Left colon (tissue), 2 donors: ENCODE measurements at regions not wholly inside any gene's neighbourhood (a gene's known extent, or its start where the extent isn't known, plus 50 kb on each side); places are given as distances from the start of the nearest gene placed in this dataset.
"Not testable (repeated sequence)": the region's sequence is repeated elsewhere in the genome, so short reads cannot be mapped to it uniquely, and the experiment has no call there.

Source experiments
- ATAC-seq: fragments of 200-7000 bp; cut with Tn5 transposase; one replicate; pipeline ENCODE4 v1.9.1; 2020; ENCODE audit warnings: mild to moderate bottlenecking, moderate library complexity
- DNase-seq, 2 donors: peaks; one replicate each; pipeline ENCODE4 v3.0.0-alpha.2; 2020
- intact Hi-C, 2 donors: fragments of 100-400 bp; cut with DNase I in 1 of 2; cut with micrococcal nuclease in 1 of 2; formaldehyde crosslinking; loops; one replicate each; pipeline versions ENCODE4 v1.11.2 to v1.14.0; 2022; cut with DNase I, micrococcal nuclease
- donor health status: DM: no; HTN: no; CAD: no.
- donor health status: DM: yes; HTN: yes; CAD: no.

DNA sequence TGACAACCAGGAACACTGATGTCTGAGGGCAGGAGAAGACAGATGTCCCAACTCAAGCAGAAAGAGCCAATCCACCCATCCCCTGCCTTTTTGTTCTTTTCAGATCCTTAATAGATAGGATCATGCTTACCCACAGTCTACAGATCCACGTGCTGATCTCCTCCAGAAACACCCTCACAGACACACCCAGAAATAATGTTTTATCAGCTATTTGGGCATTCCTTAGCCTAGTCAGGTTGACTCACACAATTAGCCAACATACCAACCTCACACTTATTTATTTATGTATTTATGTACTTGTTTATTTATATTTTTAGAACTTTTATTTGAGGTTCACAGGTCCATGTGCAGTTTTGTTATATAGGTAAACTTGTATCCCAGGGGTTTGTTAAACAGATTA is 151.5 kb upstream of the IL12B start:
- intact Hi-C loops: no loop called here
- DNase-seq (no peak), ATAC-seq (no peak)

DNA sequence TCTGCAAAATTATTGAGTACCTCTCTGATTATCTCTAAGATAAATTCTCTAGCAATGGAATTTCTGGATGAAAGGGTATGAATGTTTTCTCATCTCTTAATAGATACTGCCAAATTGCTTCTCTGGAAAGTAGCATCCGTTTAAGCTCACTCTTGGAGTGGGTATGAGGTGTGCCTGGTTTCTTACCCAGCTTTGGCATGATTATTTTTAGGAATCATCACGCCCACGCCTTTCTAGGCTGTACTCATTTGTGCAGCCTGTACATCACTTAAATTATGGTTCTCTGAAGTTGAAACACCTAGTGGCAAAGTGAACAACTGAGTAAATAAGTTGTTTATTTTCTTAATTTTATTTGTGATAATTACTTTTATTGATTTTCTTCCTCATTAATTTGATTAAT is 156.5 kb upstream of the IL12B start:
- ATAC-seq (no peak), DNase-seq (no peak)
- intact Hi-C loops: no loop called here

DNA sequence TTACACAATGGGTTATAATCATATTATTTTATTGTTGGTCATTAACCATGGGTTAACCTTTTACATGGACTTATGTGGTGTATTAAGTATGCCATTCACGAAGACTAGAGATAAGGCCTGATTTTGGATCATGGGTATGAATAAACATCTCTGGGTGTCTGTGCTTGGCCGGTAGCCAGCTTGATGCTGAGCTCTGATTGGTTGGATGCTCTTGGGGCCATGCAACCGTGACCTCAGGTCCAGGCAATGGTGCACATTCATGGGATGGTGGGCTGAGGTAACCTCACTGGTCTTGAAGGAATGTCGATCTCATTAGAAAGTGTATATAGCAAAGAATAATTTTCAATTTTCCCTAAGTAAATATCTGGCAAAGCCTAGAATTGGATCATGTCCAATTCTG is 158.2 kb upstream of the IL12B start:
- intact Hi-C loops: no loop called here
- ATAC-seq (no peak), DNase-seq (no peak)

DNA sequence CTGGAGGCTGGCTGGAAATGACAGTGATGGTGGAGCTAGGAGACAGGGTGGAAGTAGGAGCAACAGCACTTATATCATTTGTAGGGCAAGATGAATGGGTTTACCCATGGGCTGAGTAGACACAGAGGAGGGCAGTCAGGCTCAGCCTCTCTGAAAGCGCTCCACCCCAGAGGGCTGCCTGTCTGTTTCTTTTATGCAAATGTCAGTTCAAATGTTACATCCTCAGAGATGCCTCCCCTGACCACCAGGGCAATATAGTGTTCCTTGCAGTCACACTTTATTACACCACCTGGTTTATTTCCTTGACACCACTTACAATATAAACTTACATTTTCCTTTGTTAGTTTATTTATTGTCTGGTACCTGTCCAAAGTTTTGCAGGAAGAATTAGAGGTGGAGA is 159.5 kb upstream of the IL12B start:
- DNase-seq (no peak), ATAC-seq (no peak)
- intact Hi-C loops: no loop called here

DNA sequence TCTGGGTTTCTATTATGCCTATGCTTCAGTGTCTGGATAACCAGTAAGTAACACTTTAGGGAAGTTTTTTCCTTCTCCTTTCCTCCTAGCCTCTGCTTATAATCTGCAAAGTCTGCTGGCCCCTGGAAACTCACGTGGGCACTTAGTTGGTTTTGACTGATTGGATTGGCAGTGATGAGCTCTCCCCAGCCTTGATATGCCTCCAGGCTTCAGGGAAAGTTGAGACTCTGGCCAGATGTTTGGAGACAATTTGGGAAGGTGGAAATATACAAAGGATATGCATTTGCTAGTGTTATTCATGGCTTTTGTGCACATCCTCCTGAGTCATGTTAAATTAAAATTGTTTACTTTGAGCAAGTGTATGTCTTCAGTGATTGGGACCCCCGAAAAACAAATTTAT is 160.2 kb upstream of the IL12B start:
- intact Hi-C loops: no loop called here
- DNase-seq (no peak), ATAC-seq (no peak)

DNA sequence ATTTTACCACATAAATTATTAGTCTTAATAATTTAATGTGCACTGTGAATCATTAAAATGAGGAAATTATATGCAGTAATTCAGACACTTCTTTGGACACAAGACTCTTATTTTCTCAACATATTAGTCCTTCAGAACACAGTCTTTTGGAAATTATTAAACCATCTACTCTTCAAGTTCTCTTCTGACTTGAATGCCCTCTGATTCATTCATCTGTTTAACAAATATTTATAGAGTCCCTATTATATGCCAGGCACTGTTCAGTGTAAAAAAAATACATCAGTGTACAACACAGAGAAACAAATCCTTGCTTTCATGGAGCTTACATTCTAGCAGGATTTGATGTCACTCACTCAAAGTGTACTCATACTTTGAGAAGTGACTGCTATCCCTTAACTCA is 163.4 kb upstream of the IL12B start:
- intact Hi-C loops: no loop called here
- ATAC-seq (no peak), DNase-seq (no peak)

DNA sequence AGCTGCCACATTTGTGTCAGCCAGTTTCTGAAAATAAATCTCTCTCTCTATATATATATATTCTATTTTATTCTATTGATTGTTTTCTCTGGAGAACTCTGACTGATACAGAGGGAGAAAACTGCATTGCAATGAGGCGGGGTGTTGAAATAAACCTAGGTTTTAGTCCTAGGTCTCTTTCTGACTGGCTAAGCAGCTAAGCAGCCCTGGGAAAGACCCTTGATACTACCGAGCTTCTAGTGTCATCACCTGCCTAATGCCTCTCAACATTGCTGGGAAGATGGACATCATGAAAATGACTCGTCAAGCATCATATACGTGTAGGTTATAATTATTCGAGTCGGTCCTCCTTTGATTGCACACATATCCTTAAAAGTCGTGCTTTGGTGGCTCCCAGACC is 166.5 kb upstream of the IL12B start:
- no peak for ATAC-seq
- no peak for DNase-seq
- intact Hi-C loops: no loop called here

DNA sequence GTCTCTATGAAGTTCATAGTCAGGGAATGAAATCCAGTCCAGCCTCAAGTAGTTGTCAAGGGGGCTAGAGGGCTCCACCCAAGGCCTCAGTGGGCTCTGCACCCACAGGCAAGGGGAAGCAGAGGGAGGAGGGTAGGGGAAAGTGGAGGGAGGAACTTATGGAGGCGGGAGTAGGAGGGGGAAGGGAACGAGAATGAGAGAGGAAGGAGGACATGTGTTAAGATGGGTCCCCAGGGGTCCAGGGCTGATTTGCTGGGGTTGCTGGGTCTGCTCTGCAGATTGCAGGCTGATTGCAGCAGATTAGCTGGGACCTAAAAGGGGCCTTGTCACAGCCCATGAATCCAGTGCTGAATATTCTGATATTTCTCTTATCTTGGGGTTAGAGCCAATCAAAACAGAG is 166.9 kb upstream of the IL12B start:
- ATAC-seq (no peak), DNase-seq (no peak)
- intact Hi-C loops: no loop called here

DNA sequence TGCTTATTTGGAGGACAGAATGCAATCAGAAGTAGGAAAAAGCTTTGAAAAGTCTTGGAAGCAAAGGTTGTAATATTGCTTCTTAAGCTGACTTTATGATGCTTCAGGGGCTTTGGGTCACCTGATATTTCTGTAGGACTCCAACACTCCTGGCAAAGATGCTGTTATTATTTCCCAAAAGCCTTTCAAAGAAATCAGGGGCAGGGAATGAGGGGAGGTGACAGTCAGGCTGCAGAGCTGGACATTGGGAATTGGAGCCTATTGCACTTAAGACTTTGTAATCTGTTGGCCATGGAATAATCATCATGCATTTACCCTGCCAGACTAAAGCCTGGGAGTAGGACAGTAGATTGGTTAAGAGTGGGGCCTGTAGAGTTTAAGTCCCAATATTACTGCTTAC is 168.3 kb upstream of the IL12B start:
- intact Hi-C loops: no loop called here
- DNase-seq: no peak
- no peak for ATAC-seq

DNA sequence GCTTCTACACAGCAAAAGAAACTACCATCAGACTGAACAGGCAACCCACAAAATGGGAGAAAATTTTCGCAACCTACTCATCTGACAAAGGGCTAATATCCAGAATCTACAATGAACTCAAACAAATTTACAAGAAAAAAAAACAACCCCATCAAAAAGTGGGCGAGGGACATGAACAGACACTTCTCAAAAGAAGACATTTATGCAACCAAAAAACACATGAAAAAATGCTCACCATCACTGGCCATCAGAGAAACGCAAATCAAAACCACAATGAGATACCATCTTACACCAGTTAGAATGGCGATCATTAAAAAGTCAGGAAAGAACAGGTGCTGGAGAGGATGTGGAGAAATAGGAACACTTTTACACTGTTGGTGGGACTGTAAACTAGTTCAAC is 171.8 kb upstream of the IL12B start:
- intact Hi-C loops, ATAC-seq, DNase-seq: not testable (repeated sequence)

DNA sequence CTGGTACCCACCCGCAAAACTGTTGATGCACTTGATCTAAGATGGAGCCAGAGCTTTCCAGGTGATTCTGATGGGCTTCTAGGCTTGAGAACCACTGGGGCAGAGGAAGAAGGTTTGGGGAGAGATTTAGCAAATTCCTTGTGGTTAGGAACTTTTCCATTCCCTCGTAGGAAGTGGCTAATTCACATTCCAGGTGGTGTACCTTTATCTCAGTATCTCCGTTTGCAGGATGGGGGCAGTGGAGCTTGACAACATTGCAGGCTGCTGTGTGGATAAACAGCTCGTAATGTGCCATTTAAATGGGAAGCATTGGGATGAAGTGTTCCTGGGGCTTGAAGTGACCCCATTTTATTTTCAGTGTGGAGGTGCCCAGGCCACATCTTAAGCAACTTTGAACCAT is 172.9 kb upstream of the IL12B start:
- no peak for ATAC-seq
- no peak for DNase-seq
- intact Hi-C loops: no loop called here

DNA sequence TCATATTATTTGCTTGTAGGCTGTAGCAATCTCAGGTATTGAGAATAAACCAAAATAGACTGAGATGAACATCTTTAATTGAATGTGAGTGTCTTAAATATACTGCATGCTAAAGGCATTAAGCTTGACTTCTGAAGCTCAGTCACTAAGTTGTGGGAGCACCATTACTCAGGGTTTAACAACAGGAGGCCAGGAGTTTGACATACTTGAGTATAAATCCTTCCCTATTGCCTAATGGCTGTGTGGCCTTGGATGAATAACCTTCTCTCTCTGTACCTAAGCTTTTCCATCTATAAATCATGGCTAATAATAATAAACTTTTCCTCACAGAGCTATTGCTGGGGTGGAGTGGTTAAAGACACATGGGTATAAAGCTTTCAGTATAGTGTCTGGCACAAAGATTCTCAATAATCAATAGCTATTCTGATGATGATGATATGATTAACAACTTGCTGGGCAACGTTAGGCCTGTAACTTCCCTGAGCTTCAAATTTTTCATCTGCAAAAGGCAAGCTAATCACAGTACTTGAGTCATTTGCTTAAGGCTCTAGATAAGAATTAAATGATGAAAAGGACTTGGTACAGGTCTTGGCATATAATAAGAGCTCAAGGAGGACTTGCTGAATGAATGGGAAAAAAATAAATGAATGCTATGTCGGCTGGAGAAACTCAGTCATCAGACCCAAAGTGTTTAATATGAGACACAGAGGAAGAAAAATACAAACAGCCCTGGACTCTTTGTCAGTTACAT is 174.0 kb upstream of the IL12B start:
- intact Hi-C loops: no loop called here
- no peak for DNase-seq
- no peak for ATAC-seq

DNA sequence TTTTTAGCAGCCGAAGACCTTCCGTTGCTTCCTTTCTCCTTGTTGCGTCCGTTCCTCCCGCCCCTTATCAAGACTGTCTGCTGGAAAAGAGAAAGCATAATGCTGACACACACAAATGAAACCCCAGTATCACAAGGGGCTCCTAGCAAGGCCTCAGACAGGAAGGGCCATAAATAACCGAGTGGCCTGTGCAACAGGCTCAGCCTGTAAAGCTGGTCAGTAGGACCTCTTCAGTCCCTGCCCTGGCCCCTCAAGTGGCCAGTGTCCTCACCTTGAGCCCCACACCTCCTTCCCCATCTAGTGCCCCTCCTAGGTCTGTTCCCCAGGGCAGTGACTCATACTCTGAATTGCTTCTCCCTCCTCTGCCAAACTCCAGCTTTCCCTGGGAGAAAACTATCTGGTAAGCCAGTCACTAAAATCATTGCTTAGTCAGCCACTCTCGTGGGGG is 174.6 kb upstream of the IL12B start:
- intact Hi-C loops: no loop called here

DNA sequence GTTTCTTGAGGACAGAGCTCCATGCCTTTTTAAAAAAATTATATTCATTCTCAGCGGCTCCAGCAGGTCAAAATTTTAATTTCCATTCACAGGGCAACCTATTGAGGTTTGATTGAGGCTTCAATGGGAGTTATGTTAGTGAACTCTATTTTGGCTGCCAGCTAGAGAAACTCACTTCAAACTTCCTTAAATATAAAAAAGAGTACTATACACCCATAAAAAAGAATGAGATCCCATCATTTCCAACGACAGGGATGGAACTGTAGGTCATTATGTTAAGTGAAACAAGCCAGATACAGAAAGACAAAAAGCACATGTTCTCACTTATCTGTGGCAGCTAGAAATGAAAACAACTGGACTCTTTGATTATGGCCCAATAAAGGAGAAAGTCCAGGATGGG is 176.8 kb upstream of the IL12B start:
- ATAC-seq: no peak
- no peak for DNase-seq
- intact Hi-C loops: no loop called here

More for the DNA sequence above, 174.6 kb upstream of the IL12B start:
- no peak for ATAC-seq
- no peak for DNase-seq

DNA sequence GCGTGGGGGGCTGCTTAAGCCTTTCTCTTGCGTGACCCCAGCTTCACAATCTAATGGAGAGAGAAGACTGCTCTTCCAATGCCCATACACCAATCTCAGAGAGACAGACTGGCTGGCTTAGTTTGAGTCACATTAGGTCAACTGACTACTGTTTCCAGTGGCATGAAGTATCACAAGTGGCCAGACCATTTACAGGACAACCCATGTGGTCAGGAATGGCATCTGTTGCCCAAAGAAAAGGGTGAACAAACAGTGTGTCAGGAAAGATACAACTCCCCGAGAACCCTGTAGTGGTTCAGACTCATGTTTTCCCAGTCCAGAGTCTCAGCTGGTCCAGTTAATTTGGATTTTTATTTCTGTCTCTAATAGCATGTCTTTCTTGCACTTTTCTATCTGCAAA is 177.4 kb upstream of the IL12B start:
- intact Hi-C loops: no loop called here
- ATAC-seq: no peak
- DNase-seq: no peak

DNA sequence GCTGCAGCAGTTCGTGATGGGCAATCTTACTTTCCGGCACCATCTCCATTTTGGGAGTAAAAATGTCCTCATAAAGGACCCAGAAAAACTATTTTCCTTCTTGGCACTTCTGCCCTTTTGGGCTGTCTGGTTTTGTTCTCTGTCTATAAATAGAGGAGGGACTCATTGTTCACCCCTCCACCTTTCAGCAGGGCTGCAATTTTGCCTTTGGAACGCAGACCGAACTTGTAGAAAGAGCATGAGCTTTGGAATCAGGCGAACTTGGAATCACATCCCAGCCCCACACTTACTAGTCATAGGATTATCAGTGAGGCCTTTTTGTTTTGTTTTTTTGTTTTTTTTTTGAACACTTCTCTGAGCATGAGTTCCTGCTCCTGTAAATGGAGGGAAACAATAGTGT is 178.1 kb upstream of the IL12B start:
- DNase-seq: no peak
- intact Hi-C loops: no loop called here
- ATAC-seq: no peak

DNA sequence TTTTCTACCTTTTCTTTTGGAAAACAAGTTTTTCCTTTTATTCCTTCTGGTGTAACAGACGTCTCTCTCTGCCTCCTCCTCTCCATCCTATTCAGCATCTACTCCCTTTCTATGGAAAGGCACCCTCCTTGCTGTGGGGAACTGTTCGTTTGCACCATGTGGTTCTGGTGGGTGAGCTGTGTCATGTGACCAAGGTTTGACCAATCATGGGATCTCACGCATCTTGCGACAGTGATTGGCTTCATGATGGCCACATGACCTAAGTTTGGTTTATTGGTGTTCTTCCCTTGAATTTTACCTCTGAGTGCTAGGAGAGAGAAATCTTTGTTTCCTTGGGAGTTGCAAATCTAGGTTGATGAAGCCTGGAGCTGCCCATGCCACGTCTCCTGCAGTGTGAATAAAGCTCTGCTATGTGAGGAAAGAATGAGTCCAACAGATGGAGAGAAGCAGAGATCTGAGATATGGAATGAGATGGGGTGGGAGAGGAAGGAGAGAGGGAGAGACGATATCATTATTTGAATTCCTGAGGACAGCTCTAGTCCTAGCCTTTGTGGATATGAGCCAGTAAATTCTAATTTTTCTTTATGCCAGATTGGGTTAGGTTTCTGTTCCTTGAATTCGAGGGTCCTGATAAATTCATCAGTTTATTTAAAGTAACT is 178.8 kb upstream of the IL12B start:
- intact Hi-C loops: no loop called here
- ATAC-seq: no peak

DNA sequence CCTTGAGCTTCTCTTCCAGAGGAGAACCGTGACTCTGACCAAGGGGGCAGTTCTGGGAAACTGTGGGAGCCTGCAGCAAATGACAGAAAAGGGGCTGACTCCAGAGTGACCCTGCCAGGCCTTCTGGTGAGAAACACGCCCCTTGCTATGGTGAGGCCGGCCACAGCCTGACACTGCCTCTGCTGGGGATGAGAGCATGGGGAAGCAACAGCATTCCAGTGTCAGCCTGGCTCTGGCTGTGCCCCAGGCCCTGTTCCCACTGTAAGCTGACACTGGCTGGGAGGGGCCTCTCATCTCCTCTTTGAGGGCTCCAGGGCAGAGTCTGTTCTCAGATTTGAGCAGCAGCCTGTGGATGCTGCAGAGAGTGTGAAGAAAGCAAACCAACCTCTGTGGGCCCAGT is 180.0 kb upstream of the IL12B start:
- no peak for ATAC-seq
- DNase-seq: peak in 1 of 2 donors; percentile 27
- intact Hi-C loops: no loop called here

More for the DNA sequence above, 178.8 kb upstream of the IL12B start:
- no peak for DNase-seq

DNA sequence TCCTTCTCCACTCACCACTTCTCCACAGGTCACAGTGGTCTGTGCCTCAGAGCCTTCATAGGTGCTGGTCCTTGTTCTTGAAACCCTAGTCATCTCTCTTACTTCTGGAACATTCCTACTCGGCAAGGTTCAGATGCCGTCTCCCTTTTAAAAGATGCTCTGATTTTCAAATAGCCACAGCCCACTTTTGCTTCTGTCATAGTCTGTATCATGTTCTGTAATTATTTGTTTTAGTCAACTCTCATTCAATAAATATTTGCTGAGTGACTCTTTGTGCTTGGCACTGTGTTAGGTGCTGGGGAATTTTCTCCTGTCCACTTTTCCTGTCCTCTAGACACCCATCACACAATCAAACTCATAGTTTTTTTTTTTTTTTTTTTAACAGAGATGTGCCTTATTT is 181.3 kb upstream of the IL12B start:
- intact Hi-C loops: no loop called here
- DNase-seq: no peak
- ATAC-seq: no peak

DNA sequence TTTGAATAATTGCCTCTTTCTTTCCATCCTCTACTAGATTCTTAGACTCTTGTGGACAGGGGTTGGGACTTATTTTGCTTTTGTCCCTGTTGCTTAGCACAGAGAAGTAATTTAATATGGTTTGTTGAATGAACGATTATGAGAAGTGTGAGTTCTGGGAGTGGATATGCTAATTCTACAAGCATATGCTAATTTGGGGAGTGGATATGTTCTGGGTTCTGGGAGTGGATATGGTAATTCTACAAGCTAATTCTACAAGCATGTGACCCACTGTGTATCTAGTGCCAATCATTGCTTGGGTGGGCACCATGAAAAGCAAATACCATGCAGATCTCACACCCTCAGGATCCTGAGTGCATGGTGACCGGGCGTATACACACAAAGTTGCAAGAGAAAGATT is 181.8 kb upstream of the IL12B start:
- DNase-seq: no peak
- intact Hi-C loops: no loop called here
- ATAC-seq: no peak

DNA sequence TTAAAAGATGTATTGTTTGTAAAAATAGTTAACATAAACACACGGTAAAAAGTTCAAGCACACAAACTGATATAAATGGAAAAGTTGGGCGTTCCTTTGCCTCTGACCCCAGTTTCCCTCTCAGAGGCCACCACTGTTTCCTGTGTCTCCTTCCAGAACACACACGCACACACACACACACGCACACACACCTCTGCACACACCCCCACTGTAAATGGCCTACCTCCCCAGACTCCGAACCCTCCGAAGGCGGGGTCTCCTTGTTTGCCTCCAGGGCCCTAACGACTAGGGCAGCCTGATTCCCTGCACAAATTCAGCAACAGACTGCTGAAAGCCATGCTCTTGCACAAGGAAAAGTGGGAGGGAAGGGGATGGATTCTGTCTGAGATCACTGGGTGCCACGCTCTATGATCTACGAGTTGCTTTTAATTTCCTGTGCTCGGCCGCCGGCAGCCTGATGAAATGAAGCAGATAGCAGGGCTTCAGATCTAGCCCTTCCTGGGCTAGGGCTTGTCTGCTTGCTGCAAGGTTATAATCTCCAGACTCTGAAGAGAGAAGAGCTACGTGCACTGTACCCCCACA is 184.0 kb upstream of the IL12B start:
- no peak for DNase-seq
- intact Hi-C loops: no loop called here
- ATAC-seq: no peak
